A549 (cell line): ENCODE measurements at regions not wholly inside any gene's neighbourhood (a gene's known extent, or its start where the extent isn't known, plus 50 kb on each side); places are given as distances from the start of the nearest gene placed in this dataset.

Experiments
- ATAC-seq, 2 experiments: fragments of 200-7000 bp in 1 of 2; fragments of >200 bp in 1 of 2; cut with Nextera tagmentation in 1 of 2; cut with Tn5 transposase in 1 of 2; 3 replicates each; pipeline versions ENCODE4 v1.8.0 to v1.9.1; 2018 to 2020; ENCODE audit warnings: mild to moderate bottlenecking in 1 of 2, moderate library complexity in 1 of 2
- CTCF ChIA-PET: fragments of 300-600 bp; sonication (Branson Sonifier 250); formaldehyde crosslinking; extraction: SDS; loops from one replicate; lab custom pipeline; 2021; ENCODE audit warnings: antibody characterized with exemption, inconsistent platforms; lab: Yijun Ruan, JAX
- POLR2A ChIA-PET: fragments of 350-600 bp; formaldehyde crosslinking; extraction: SDS; loops from one replicate; lab custom pipeline; 2021; ENCODE audit warnings: antibody characterized with exemption, inconsistent platforms; lab: Yijun Ruan, JAX
- DNase-seq, 2 experiments: peaks; one replicate each; pipeline versions ENCODE4 v3.0.0 to v3.0.0-alpha.2; 2011 to 2016; ENCODE audit warnings: low read depth in 1 of 2, low spot score in 1 of 2
- FAIRE-seq: peaks from 2 replicates; lab custom pipeline; 2011; peaks lifted over from hg19 to GRCh38; lab: Jason Lieb, UNC
- H3K27ac ChIP-seq, 2 experiments: fragments of >200 bp; sonication (Bioruptor Twin); formaldehyde crosslinking; 3 replicates each; pipeline ENCODE4 v1.5.1; 2016 to 2017
- H3K4me1 ChIP-seq: fragments of >200 bp; sonication (Bioruptor Twin); formaldehyde crosslinking; 3 replicates; pipeline ENCODE4 v1.6.1; 2016
- H3K4me2 ChIP-seq: fragments of >200 bp; sonication (Bioruptor Twin); formaldehyde crosslinking; 3 replicates; pipeline ENCODE4 v1.6.1; 2016
- H3K4me3 ChIP-seq: fragments of >200 bp; sonication (Bioruptor Twin); formaldehyde crosslinking; 3 replicates; pipeline ENCODE4 v1.5.1; 2016
- H3K9me3 ChIP-seq: fragments of >200 bp; sonication (Bioruptor Twin); formaldehyde crosslinking; 3 replicates; pipeline ENCODE4 v1.6.1; 2016
- ATOH8 ChIP-seq: fragments of 250-450 bp; sonication (Bioruptor Pico); IDR thresholded peaks from 2 replicates; pipeline ENCODE4 v1.5.0; 2020; ENCODE audit warnings: low read depth, mild to moderate bottlenecking, moderate library complexity
- CBX2 ChIP-seq: fragments of 200-600 bp; sonication (generic); IDR thresholded peaks from 2 replicates; pipeline ENCODE4 v1.6.1; 2016; ENCODE audit warnings: low read depth, mild to moderate bottlenecking, borderline replicate concordance
- CEBPB ChIP-seq, 2 experiments: fragments of >200 bp in 1 of 2; sonication (Bioruptor Twin) in 1 of 2; formaldehyde crosslinking in 1 of 2; IDR thresholded peaks; 2 replicates each; pipeline ENCODE4 v1.6.1; 2012 to 2016
- E2F6 ChIP-seq: IDR thresholded peaks from 2 replicates; pipeline ENCODE4 v1.6.1; 2012; ENCODE audit warnings: low read depth, borderline replicate concordance
- EHF ChIP-seq: fragments of 250-450 bp; sonication (Bioruptor Pico); IDR thresholded peaks from 2 replicates; pipeline ENCODE4 v1.5.0; 2020; ENCODE audit warnings: mild to moderate bottlenecking
- EHMT2 ChIP-seq: fragments of 200-600 bp; sonication (generic); IDR thresholded peaks from 2 replicates; pipeline ENCODE4 v1.6.1; 2016; ENCODE audit warnings: antibody characterized with exemption, low read depth, mild to moderate bottlenecking, moderate library complexity
- EP300 ChIP-seq, 2 experiments: fragments of >200 bp; sonication (Bioruptor Twin); formaldehyde crosslinking; IDR thresholded peaks; 2 replicates in 1 of 2; 3 replicates in 1 of 2; pipeline ENCODE4 v1.6.1; 2016 to 2017
- FOSB ChIP-seq: fragments of 250-450 bp; sonication (Bioruptor Pico); IDR thresholded peaks from 2 replicates; pipeline ENCODE4 v1.5.0; 2020; ENCODE audit warnings: mild to moderate bottlenecking, moderate library complexity
- FOSL2 ChIP-seq, 2 experiments: fragments of 450-650 bp in 1 of 2; fragments of >200 bp in 1 of 2; sonication (Bioruptor Twin) in 1 of 2; formaldehyde crosslinking; IDR thresholded peaks; 2 replicates each; pipeline versions ENCODE4 v1.5.0 to v1.6.1; 2016 to 2020; ENCODE audit warnings: mild to moderate bottlenecking in 1 of 2, moderate library complexity in 1 of 2
- FOXS1 ChIP-seq: fragments of 250-450 bp; sonication (Bioruptor Pico); IDR thresholded peaks from 2 replicates; pipeline ENCODE4 v1.5.0; 2020; ENCODE audit warnings: mild to moderate bottlenecking, moderate library complexity
- HDAC2 ChIP-seq: fragments of 200-600 bp; sonication (generic); IDR thresholded peaks from 2 replicates; pipeline ENCODE4 v1.6.1; 2016
- HES2 ChIP-seq: fragments of >200 bp; sonication (Bioruptor Twin); formaldehyde crosslinking; IDR thresholded peaks from 2 replicates; pipeline ENCODE4 v1.6.1; 2016
- JUN ChIP-seq, 2 experiments: fragments of >200 bp; sonication (Bioruptor Twin); formaldehyde crosslinking; IDR thresholded peaks; 2 replicates in 1 of 2; 3 replicates in 1 of 2; pipeline ENCODE4 v1.6.1; 2016 to 2017
- JUNB ChIP-seq: fragments of >200 bp; sonication (Bioruptor Twin); formaldehyde crosslinking; IDR thresholded peaks from 2 replicates; pipeline ENCODE4 v1.6.1; 2016
- KDM1A ChIP-seq: fragments of 200-600 bp; sonication (generic); IDR thresholded peaks from 2 replicates; pipeline ENCODE4 v1.6.1; 2016; ENCODE audit warnings: low read depth, mild to moderate bottlenecking
- NR3C1 ChIP-seq: fragments of >200 bp; sonication (Bioruptor Twin); formaldehyde crosslinking; IDR thresholded peaks from 3 replicates; pipeline ENCODE4 v1.6.1; 2017
- PBX3 ChIP-seq: IDR thresholded peaks from 2 replicates; pipeline ENCODE4 v1.6.1; 2012
- PHF8 ChIP-seq: fragments of 200-600 bp; sonication (generic); IDR thresholded peaks from 2 replicates; pipeline ENCODE4 v1.6.1; 2016; ENCODE audit warnings: low read depth, mild to moderate bottlenecking, antibody characterized with exemption, moderate library complexity, borderline replicate concordance
- POLR2A ChIP-seq: IDR thresholded peaks from 2 replicates; pipeline ENCODE4 v1.6.1; 2012; ENCODE audit warnings: mild to moderate bottlenecking, low read length
- RARB ChIP-seq: fragments of 250-450 bp; sonication (Bioruptor Pico); IDR thresholded peaks from 2 replicates; pipeline ENCODE4 v1.8.0; 2021; ENCODE audit warnings: mild to moderate bottlenecking, moderate library complexity
- RFX5 ChIP-seq: fragments of 450-650 bp; IDR thresholded peaks from 2 replicates; pipeline ENCODE4 v1.7.1; 2014; ENCODE audit warnings: antibody characterized with exemption, mild to moderate bottlenecking, moderate library complexity
- SMC3 ChIP-seq: fragments of >200 bp; sonication (Bioruptor Twin); formaldehyde crosslinking; IDR thresholded peaks from 3 replicates; pipeline ENCODE4 v1.6.1; 2018; ENCODE audit warnings: inconsistent platforms
- SREBF2 ChIP-seq: fragments of 450-650 bp; IDR thresholded peaks from 2 replicates; pipeline ENCODE4 v1.6.1; 2014; ENCODE audit warnings: mild to moderate bottlenecking, moderate library complexity
- USF2 ChIP-seq: fragments of 450-650 bp; IDR thresholded peaks from 2 replicates; pipeline ENCODE4 v1.6.1; 2014; ENCODE audit warnings: antibody characterized with exemption
- WGBS: methylation state at CpG from one replicate; pipeline ENCODE4 v1.1.6; 2017; ENCODE audit errors: missing lambda C conversion rate; 5-methylcytosine and 5-hydroxymethylcytosine counted together
- TF ChIP-seq, protein P1 (sequence below): fragments of 250-450 bp; sonication (Bioruptor Pico); IDR thresholded peaks from 2 replicates; pipeline ENCODE4 v1.5.0; 2021; ENCODE audit warnings: mild to moderate bottlenecking, moderate library complexity, borderline replicate concordance
- TF ChIP-seq, protein P2 (sequence below): fragments of >200 bp; sonication (Bioruptor Twin); formaldehyde crosslinking; IDR thresholded peaks from 3 replicates; pipeline ENCODE4 v1.5.1; 2016
- TF ChIP-seq, protein P3 (sequence below): fragments of 150-350 bp; IDR thresholded peaks from 2 replicates; pipeline ENCODE4 v1.6.1; 2014; ENCODE audit warnings: low read depth, mild to moderate bottlenecking, low read length

DNA sequence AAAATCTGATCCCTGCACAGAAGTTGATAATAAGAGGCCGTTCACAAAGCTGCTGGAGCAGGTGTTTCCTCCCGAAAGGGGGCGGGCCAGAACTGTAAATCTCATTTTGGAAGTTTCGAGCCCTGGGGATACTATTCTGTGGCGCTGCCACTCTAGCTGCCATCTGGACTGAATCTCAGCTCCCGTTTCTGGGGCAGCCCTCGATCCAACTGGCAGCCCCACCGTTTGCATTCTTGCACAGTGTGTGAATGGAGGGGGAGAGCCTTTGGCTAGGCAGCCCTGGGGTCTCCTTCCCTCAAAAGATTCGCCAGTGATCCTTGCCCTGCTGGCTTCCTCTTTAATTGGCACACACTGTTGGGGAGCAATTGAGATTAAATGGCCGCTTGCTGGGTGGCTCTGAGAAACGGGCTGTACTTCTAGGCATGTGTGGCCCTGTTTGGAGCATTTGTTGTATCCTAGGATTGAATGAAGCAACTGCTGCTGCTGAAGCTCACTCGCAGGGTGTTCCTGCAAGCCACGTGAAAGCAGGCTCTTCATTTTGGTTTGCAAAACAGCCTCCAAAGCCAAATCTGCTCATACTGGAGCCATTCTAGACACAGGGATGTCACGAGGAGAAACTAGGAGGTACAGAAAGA is 57.2 kb upstream of the TOPAZ1 start:
- no peak for TF ChIP-seq RARB
- no peak for TF ChIP-seq HDAC2
- no peak for TF ChIP-seq CEBPB (IDR thresholded peaks at IDR 0.05)
- TF ChIP-seq ATOH8 (CRISPR knock-in tag) = no peak
- TF ChIP-seq SMC3 = no peak
- no peak for TF ChIP-seq NR3C1
- no peak for TF ChIP-seq EP300 (IDR thresholded peaks at IDR 0.05)
- TF ChIP-seq FOXS1 (CRISPR knock-in tag) = no peak
- TF ChIP-seq FOSL2 (IDR thresholded peaks at IDR 0.05) = no peak
- TF ChIP-seq FOSL2 (CRISPR knock-in tag; IDR thresholded peaks at IDR 0.05) = no peak
- no peak for TF ChIP-seq JUNB
- TF ChIP-seq SREBF2 = no peak
- TF ChIP-seq RFX5 = no peak
- no peak for TF ChIP-seq PBX3
- TF ChIP-seq POLR2A = no peak
- no peak for TF ChIP-seq EHMT2
- TF ChIP-seq PHF8 = no peak
- TF ChIP-seq E2F6 = no peak
- CTCF ChIA-PET = interaction anchor here (1.1 kb wide), 1 partner anchor 415 kb away, joined by 3 read pairs; no protein-coding TSS in a partner anchor
- POLR2A ChIA-PET = no interaction called here
- no peak for FAIRE-seq
- Histone ChIP-seq H3K4me3 (no peak overlapping the region), H3K4me1 (no peaks in the 10 kb centered on the region), H3K4me2 (no peak overlapping the region), H3K27ac (no peak overlapping the region), H3K9me3 (no peaks in the 10 kb centered on the region)
- ATAC-seq = no peak
- WGBS = 37% methylated on average over 12 of the region's 14 CpGs
- no peak for DNase-seq

DNA sequence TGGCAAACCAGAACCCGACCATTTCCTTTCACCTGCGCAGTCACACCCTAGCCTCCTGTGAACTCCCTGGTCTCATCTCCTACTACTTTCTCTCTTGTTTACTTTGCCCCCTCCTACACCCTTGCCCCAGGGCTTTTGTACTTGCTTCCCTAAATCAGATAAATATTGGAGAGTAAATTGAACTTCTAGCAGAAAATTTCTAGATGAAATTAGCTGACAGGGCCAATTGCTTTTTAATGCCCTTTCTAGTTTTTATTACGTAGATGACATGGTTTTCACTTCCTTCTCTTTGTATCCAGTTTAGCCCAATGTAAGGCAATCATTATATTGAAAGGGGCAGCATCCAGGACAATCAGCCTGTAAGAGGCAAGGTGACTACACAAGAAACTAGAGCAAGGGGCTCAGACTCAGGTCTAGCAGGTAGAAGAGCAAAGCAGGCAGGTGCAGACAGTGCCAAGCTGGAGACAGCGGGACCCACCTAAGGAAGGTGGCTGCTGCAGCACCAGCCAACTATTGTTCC is 56.2 kb upstream of the TOPAZ1 start:
- Histone ChIP-seq H3K4me2 (no peak overlapping the region), H3K4me3 (no peak overlapping the region), H3K4me1 (no peaks in the 10 kb centered on the region), H3K9me3 (no peaks in the 10 kb centered on the region), H3K27ac (no peak overlapping the region)
- FAIRE-seq (no peak), DNase-seq (no peak), ATAC-seq (no peak)
- ChIA-PET CTCF (interaction anchor here (1.1 kb wide), 1 partner anchor 416 kb away, joined by 3 read pairs; no protein-coding TSS in a partner anchor), POLR2A (no interaction called here)
- 57% methylated on average over 4 of the region's 4 CpGs for WGBS
- no peak for TF ChIP-seq USF2
- no peak for TF ChIP-seq FOSB (CRISPR knock-in tag)
- no peak for TF ChIP-seq CBX2
- TF ChIP-seq SMC3 = no peak
- no peak for TF ChIP-seq EHMT2
- TF ChIP-seq, protein P1, sequence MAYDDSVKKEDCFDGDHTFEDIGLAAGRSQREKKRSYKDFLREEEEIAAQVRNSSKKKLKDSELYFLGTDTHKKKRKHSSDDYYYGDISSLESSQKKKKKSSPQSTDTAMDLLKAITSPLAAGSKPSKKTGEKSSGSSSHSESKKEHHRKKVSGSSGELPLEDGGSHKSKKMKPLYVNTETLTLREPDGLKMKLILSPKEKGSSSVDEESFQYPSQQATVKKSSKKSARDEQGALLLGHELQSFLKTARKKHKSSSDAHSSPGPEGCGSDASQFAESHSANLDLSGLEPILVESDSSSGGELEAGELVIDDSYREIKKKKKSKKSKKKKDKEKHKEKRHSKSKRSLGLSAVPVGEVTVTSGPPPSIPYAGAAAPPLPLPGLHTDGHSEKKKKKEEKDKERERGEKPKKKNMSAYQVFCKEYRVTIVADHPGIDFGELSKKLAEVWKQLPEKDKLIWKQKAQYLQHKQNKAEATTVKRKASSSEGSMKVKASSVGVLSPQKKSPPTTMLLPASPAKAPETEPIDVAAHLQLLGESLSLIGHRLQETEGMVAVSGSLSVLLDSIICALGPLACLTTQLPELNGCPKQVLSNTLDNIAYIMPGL (CRISPR knock-in tag) = no peak
- TF ChIP-seq JUN (IDR thresholded peaks at IDR 0.05) = no peak
- no peak for TF ChIP-seq HDAC2
- TF ChIP-seq RARB = no peak
- TF ChIP-seq, protein P2, sequence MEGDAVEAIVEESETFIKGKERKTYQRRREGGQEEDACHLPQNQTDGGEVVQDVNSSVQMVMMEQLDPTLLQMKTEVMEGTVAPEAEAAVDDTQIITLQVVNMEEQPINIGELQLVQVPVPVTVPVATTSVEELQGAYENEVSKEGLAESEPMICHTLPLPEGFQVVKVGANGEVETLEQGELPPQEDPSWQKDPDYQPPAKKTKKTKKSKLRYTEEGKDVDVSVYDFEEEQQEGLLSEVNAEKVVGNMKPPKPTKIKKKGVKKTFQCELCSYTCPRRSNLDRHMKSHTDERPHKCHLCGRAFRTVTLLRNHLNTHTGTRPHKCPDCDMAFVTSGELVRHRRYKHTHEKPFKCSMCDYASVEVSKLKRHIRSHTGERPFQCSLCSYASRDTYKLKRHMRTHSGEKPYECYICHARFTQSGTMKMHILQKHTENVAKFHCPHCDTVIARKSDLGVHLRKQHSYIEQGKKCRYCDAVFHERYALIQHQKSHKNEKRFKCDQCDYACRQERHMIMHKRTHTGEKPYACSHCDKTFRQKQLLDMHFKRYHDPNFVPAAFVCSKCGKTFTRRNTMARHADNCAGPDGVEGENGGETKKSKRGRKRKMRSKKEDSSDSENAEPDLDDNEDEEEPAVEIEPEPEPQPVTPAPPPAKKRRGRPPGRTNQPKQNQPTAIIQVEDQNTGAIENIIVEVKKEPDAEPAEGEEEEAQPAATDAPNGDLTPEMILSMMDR = no peak
- TF ChIP-seq PBX3 = no peak
- no peak for TF ChIP-seq KDM1A
- TF ChIP-seq FOXS1 (CRISPR knock-in tag) = no peak
- TF ChIP-seq, protein P3, sequence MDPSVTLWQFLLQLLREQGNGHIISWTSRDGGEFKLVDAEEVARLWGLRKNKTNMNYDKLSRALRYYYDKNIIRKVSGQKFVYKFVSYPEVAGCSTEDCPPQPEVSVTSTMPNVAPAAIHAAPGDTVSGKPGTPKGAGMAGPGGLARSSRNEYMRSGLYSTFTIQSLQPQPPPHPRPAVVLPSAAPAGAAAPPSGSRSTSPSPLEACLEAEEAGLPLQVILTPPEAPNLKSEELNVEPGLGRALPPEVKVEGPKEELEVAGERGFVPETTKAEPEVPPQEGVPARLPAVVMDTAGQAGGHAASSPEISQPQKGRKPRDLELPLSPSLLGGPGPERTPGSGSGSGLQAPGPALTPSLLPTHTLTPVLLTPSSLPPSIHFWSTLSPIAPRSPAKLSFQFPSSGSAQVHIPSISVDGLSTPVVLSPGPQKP = no peak
- TF ChIP-seq EHF (CRISPR knock-in tag) = no peak
- TF ChIP-seq HES2 = no peak
- no peak for TF ChIP-seq JUNB
